Adrenal gland (tissue), 9 donors: ENCODE measurements at regions not wholly inside any gene's neighbourhood (a gene's known extent, or its start where the extent isn't known, plus 50 kb on each side); places are given as distances from the start of the nearest gene placed in this dataset.

Experiments
- DNase-seq, 7 donors: peaks; one replicate each; pipeline ENCODE4 v3.0.0-alpha.2; 2019 to 2020
- H3K27ac ChIP-seq, 5 donors: fragments of 200-600 bp; sonication (generic) in 4 of 5; 1 replicate in 3 of 5; 2 replicates in 2 of 5; pipeline versions ENCODE4 v1.5.1 to v1.8.0; 2016 to 2020; ENCODE audit warnings: mild to moderate bottlenecking in 1 of 5
- H3K27me3 ChIP-seq: fragments of 200-600 bp; 2 replicates; pipeline ENCODE4 v1.8.0; 2021
- H3K36me3 ChIP-seq, 2 donors: fragments of 200-600 bp; replicated peaks in 1 of 2; 1 replicate in 1 of 2; 2 replicates in 1 of 2; pipeline versions ENCODE4 v1.5.1 to v1.8.0; 2018 to 2022
- H3K4me1 ChIP-seq, 2 donors: fragments of 200-600 bp; replicated peaks in 1 of 2; 1 replicate in 1 of 2; 2 replicates in 1 of 2; pipeline versions ENCODE4 v1.5.1 to v1.8.0; 2018 to 2021
- H3K4me3 ChIP-seq, 4 donors: fragments of 200-600 bp; sonication (generic) in 3 of 4; one replicate each; pipeline ENCODE4 v1.5.1; 2016 to 2018
- H3K9me3 ChIP-seq, 3 donors: fragments of 200-600 bp; sonication (generic) in 1 of 3; replicated peaks in 1 of 3; 1 replicate in 2 of 3; 2 replicates in 1 of 3; pipeline versions ENCODE4 v1.5.1 to v1.8.0; 2016 to 2021
- CTCF ChIP-seq, 6 experiments: fragments of 450-650 bp in 4 of 6; fragments of 200-600 bp in 2 of 6; sonication (generic) in 1 of 6; IDR thresholded peaks; 1 replicate in 5 of 6; 2 replicates in 1 of 6; pipeline versions ENCODE4 v1.5.1 to v1.8.0; 2016 to 2021; ENCODE audit warnings: antibody characterized with exemption in 6 of 6, mild to moderate bottlenecking in 2 of 6, moderate library complexity in 1 of 6
- POLR2A ChIP-seq, 2 donors: fragments of 450-650 bp; IDR thresholded peaks; one replicate each; pipeline ENCODE4 v1.6.1; 2017; ENCODE audit warnings: antibody characterized with exemption in 2 of 2, mild to moderate bottlenecking in 2 of 2, moderate library complexity in 1 of 2
- WGBS, 4 donors: extraction: QIAGEN DNeasy Blood & Tissue Kit in 2 of 4; methylation state at CpG; one replicate each; pipeline versions ENCODE4 v1.1.5 to v1.1.7; 2013 to 2017; 5-methylcytosine and 5-hydroxymethylcytosine counted together
- intact Hi-C, 2 donors: fragments of 100-400 bp; cut with DNase I; formaldehyde crosslinking; loops; one replicate each; pipeline versions ENCODE4 v1.14.1 to v1.15.0; 2022 to 2023
- donor health status: healthy with polysubstance abuse.
- donor health status: Bipolar disorder and iron deficiency.
- donor health status: DM: yes; HTN: yes; CAD: no.
- donor health status: DM: no; HTN: no; CAD: no.
- donor health status: DM: no; HTN: no; CAD: no.

GRCh38 chr4:175932116-175932515, 120.1 kb upstream of the GPM6A start:
- H3K4me1 ChIP-seq: no peaks in the 10 kb centered on the region
- DNase-seq: no peak
- no peak overlapping the region for H3K27ac ChIP-seq
- 91 to 94% (median 93%) methylated on average over 9 of the region's 9 CpGs for WGBS, 4 donors
- no peaks in the 10 kb centered on the region for H3K27me3 ChIP-seq
- no peaks in the 10 kb centered on the region for H3K9me3 ChIP-seq
- H3K4me3 ChIP-seq: no peak overlapping the region
- intact Hi-C loops: no loop called here
- H3K36me3 ChIP-seq: no peaks in the 10 kb centered on the region
- TF ChIP-seq POLR2A (IDR thresholded peaks at IDR 0.05): no peak
- no peak for TF ChIP-seq CTCF (IDR thresholded peaks at IDR 0.05)

GRCh38 chr4:175934506-175934905, 122.4 kb upstream of the GPM6A start:
- intact Hi-C loops: no loop called here
- Histone ChIP-seq H3K4me1 (no peaks in the 10 kb centered on the region), H3K27ac (no peak overlapping the region), H3K36me3 (no peaks in the 10 kb centered on the region), H3K4me3 (no peak overlapping the region), H3K9me3 (no peaks in the 10 kb centered on the region), H3K27me3 (no peaks in the 10 kb centered on the region)
- 70 to 72% (median 71%) methylated on average over 3 of the region's 3 CpGs for WGBS, 4 donors
- no peak for DNase-seq
- TF ChIP-seq POLR2A (IDR thresholded peaks at IDR 0.05): no peak
- no peak for TF ChIP-seq CTCF (IDR thresholded peaks at IDR 0.05)

GRCh38 chr4:175935016-175935661, 123.1 kb upstream of the GPM6A start:
- Histone ChIP-seq H3K4me1 (no peaks in the 10 kb centered on the region), H3K4me3 (no peak overlapping the region), H3K27ac (no peak overlapping the region), H3K27me3 (no peaks in the 10 kb centered on the region), H3K9me3 (no peaks in the 10 kb centered on the region), H3K36me3 (no peaks in the 10 kb centered on the region)
- TF ChIP-seq POLR2A (IDR thresholded peaks at IDR 0.05): no peak
- TF ChIP-seq CTCF (IDR thresholded peaks at IDR 0.05): no peak
- intact Hi-C loops: no loop called here
- DNase-seq: no peak

GRCh38 chr4:175944126-175944910, 121.3 kb upstream of the WDR17 start:
- no peak overlapping the region for H3K4me3 ChIP-seq
- DNase-seq: no peak
- no peaks in the 10 kb centered on the region for H3K36me3 ChIP-seq
- intact Hi-C loops: loop anchor here in 1 of 2 donors (5.0 kb wide), 1 partner anchor 398 kb away; no protein-coding TSS in a partner anchor
- H3K4me1 ChIP-seq: no peaks in the 10 kb centered on the region
- H3K27me3 ChIP-seq: no peaks in the 10 kb centered on the region
- TF ChIP-seq CTCF (IDR thresholded peaks at IDR 0.05): no peak
- no peak for TF ChIP-seq POLR2A (IDR thresholded peaks at IDR 0.05)
- no peaks in the 10 kb centered on the region for H3K9me3 ChIP-seq
- no peak overlapping the region for H3K27ac ChIP-seq
- WGBS, 4 donors: 68 to 72% (median 70%) methylated on average over 10 of the region's 10 CpGs
